HG03175 (cell line): ENCODE measurements at regions not wholly inside any gene's neighbourhood (a gene's known extent, or its start where the extent isn't known, plus 50 kb on each side); places are given as distances from the start of the nearest gene placed in this dataset.
"Not testable (repeated sequence)": the region's sequence is repeated elsewhere in the genome, so short reads cannot be mapped to it uniquely, and the experiment has no call there.

Experiments used
- ATAC-seq: cut with Tn5 transposase; IDR thresholded peaks from one replicate; pipeline ENCODE4 v1.9.1; 2021; ENCODE audit warnings: mild to moderate bottlenecking, moderate library complexity; ENCODE audit not compliant: unreplicated experiment

- ATAC-seq: no peak
Observed at GRCh38 chr16:51298800-51299199, 147.7 kb upstream of the SALL1 start.

DNA sequence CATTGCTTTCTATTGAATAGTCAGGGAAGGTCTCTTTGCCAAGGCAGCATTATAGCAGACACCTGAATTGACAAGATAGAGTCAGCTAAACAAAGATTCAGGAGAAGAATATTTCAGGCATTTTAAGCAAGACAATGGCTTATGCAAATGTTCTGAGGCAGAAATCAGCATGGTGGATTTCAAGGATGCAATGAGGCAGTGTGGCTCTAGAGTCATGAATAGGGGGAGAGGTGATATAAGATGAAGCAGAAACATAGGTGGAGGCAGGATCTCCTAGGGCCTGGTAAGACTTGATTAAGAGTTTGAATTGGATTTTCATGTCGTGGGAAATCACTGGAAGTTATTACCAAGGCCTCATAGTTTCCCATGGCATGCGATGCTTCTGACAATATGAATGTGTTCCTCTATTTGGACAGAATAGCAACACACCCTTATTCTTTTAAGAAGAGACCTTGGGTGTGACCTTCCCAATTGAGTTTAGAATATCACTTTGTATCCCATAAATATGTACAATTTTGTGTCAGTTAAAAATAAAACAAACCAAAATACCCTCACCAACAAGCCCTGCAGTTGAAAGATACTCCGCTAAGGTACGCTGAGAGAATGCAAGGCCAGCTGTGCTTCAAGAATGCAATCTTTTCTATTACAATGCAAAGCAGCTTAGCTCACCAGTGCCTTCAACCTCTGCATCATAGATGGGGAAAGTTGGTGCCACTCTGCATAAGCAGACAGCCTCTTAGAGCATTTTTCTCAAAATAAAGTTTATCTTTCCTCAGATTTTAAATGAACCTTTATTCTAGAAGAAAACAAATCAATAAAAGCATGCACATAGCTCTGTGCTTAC lies 139.6 kb upstream of the SALL1 start:
- no peak for ATAC-seq

DNA sequence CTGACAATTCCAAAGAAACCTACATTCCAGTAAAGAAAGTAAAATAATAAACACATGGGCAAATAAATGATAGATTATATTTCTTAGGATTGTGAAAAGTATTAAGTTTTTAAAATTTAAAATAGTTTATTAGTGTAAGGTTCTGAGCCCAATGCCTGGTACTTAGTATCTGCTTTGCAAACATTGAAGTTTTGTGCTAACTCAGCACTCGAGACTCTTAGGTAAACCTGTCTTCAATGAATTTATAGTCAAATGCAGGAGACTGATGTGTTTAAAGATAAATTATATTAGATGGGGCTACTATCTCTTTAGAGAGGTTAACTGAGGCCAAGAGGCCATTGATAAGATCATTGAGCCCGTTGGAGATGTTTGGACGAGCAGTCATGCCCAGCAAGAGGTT lies 138.3 kb upstream of the SALL1 start:
- ATAC-seq: no peak

DNA sequence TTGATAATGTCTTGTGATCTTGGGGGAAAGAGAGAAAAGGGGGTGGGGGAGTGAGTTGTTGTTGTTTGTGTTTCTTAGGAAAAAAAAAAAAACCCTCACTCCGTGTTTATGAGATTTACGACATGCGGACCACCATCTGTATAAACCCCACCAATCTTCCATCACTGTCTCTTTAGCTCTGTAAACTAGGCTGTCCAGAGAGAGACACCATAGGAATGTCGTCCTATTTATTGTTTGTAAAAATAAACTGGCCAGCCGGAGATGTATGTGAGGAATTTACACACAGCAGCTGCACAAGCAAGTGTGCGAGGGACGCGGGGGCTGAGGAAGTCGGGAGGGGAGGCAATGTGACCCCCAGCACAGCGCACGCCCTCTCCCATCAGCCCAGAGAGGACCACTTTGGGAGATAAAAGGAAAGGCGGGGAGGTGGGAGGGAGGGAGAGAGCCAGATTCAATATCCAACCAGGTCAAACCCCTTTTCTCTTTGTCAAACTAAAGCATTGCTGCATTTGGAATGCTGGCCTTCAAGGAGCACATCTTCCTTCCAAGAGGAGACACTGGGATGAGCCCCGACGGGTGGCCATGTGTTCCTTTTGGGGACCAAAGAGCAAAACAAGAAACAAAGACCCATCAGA lies 136.2 kb upstream of the SALL1 start:
- ATAC-seq: no peak

- ATAC-seq: no peak
Observed at GRCh38 chr16:51286272-51286671, 135.2 kb upstream of the SALL1 start.

GRCh38 chr16:51276336-51276735 lies 125.3 kb upstream of the SALL1 start:
- ATAC-seq: no peak

GRCh38 chr16:51272420-51272819 lies 121.3 kb upstream of the SALL1 start:
- ATAC-seq: no peak

GRCh38 chr16:51271156-51271701 lies 120.2 kb upstream of the SALL1 start:
- no peak for ATAC-seq

DNA sequence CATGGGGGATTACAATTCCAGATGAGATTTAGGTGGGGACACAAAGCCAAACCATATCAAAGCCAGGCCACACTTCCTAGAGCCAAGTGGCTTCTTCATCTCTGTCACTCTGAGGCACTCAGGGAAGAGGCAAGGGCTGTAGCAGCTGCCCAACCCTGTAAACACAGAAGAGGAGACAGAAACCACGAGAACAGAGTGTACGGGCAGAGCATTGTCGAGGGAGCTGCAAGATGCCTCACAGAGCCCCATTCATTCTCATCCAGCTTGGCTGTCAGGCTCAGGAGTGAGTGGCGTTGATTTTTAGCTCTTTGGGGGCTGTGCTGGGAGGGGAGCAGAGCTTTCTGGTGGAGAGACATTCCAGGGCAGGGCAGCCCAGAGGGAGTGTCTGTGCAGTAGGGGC lies 117.2 kb upstream of the SALL1 start:
- no peak for ATAC-seq

- ATAC-seq: no peak
Observed at GRCh38 chr16:51267681-51268080, 116.6 kb upstream of the SALL1 start.

GRCh38 chr16:51262428-51262827 lies 111.4 kb upstream of the SALL1 start:
- ATAC-seq: no peak

DNA sequence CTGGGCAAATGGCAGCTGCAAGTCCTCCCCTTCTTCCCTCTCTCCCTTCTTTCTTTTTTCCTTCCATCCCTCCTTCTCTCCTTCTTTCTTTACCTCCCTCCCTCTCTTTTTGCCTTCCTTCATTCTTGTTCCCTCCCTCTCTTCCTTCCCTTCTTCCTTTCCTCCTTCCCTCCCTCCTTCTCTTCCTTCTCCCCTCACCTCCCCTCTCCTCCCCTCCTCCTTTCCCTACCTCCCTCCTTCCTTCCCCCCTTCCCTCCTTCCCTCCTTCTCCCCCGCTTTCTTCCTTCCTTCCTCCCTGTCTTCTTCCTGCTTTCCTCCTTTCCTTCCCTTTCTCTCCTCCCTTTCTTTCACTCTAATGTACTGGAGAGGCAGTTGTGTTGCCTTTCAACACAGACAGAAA lies 110.8 kb upstream of the SALL1 start:
- no peak for ATAC-seq

GRCh38 chr16:51255349-51255972 lies 104.4 kb upstream of the SALL1 start:
- ATAC-seq: no peak

GRCh38 chr16:51254390-51254789 lies 103.3 kb upstream of the SALL1 start:
- ATAC-seq: not testable (repeated sequence)

GRCh38 chr16:51248217-51248616 lies 97.1 kb upstream of the SALL1 start:
- no peak for ATAC-seq

- no peak for ATAC-seq
Observed at GRCh38 chr16:51245658-51245995, 94.6 kb upstream of the SALL1 start.

DNA sequence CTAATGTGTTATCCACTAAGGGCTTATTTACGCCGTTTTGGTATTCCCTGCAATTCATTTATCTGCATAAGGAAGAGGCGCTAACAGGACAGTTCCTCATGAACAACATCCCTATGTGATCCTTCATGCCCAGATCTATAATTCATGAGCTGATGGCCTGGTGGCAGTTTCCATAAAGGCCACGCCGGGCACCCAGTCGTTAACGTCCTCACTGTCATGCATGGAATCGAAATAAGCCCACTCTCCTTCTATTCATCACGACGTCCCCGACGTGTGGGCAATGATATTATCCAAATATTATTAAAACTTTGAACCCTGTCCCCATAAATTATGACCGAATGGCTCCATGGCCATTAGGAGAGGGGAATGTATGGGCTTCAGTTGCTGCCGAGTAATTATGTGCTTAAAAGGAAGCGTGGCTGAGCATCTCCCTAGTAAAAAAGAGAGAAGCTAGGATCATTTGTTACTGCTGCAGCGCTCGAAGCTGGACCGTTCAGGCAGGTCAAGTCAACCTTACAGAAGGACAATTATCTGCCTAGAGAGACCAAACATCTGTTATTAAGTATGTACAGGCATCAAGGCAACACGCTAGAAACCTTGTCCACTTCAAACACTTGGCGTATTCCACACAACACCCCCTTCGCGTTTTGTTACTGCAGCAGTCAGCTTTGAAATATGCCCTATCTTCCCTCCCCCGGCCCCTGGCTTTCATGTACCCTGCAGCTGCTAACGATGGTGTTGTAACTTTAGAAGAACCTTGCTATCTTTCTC lies 94.0 kb upstream of the SALL1 start:
- ATAC-seq: no peak

DNA sequence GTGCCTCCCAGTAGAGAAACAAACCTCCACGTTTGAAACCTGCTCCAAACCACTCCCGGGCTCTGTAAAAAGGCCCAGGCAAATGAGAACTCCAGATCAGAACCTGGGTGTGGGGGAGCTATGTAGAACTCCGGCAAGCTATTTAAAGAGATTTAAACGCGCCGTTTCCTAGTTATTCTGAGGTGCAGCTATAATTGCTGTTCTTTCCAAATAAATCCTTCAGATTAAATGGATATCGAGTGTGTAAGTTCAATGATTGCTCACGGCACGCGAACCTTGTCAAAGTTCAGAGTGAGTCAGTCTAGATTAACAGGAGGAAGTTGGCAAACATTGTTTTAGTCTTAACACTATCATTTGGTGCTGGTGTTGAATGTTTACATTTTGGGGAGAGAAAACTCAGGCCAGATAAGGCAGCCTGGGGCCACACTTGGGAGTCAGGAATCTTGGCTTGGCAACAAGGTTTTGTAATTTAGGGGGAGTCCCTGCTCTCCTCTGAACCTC lies 92.9 kb upstream of the SALL1 start:
- ATAC-seq: no peak

GRCh38 chr16:51242296-51242994 lies 91.4 kb upstream of the SALL1 start:
- no peak for ATAC-seq

- no peak for ATAC-seq
Observed at GRCh38 chr16:51239196-51239595, 88.1 kb upstream of the SALL1 start.
